Retinal pigment epithelial cell (primary cell): ENCODE measurements at regions not wholly inside any gene's neighbourhood (a gene's known extent, or its start where the extent isn't known, plus 50 kb on each side); places are given as distances from the start of the nearest gene placed in this dataset.
A peak's percentile ranks its signal among the peaks of the same experiment; 100 is the strongest.

Experiments
- DNase-seq: peaks from one replicate; pipeline ENCODE4 v3.0.0-alpha.2; 2010; ENCODE audit warnings: low read depth
- H3K4me3 ChIP-seq: 2 replicates; pipeline ENCODE4 v1.5.1; 2011; ENCODE audit warnings: mild to moderate bottlenecking, low read length, control low read depth, moderate library complexity
- CTCF ChIP-seq: conservative IDR thresholded peaks from 2 replicates; pipeline ENCODE4 v1.5.1; 2011; ENCODE audit warnings: low read depth, low read length, control low read depth, inconsistent platforms

GRCh38 chr14:56887216-56887615 is 76.9 kb upstream of the OTX2 start:
- peak overlapping the region; percentile 27 for H3K4me3 ChIP-seq
- DNase-seq: no peak
- no peak for TF ChIP-seq CTCF

- peak overlapping the region; percentile 27 for H3K4me3 ChIP-seq
- no peak for TF ChIP-seq CTCF
- no peak for DNase-seq
Measured at GRCh38 chr14:56886471-56887062, 76.3 kb upstream of the OTX2 start.

GRCh38 chr14:56885825-56886224 is 75.5 kb upstream of the OTX2 start:
- TF ChIP-seq CTCF: no peak
- no peak for DNase-seq
- no peak overlapping the region for H3K4me3 ChIP-seq

GRCh38 chr14:56884617-56885016 is 74.3 kb upstream of the OTX2 start:
- no peak for TF ChIP-seq CTCF
- no peak for DNase-seq
- no peak overlapping the region for H3K4me3 ChIP-seq

GRCh38 chr14:56881181-56881580 is 70.9 kb upstream of the OTX2 start:
- H3K4me3 ChIP-seq: no peak overlapping the region
- no peak for DNase-seq
- TF ChIP-seq CTCF: no peak

GRCh38 chr14:56878766-56879165 is 68.5 kb upstream of the OTX2 start:
- TF ChIP-seq CTCF: no peak
- DNase-seq: no peak
- H3K4me3 ChIP-seq: no peak overlapping the region

- no peak for TF ChIP-seq CTCF
- no peak for DNase-seq
- no peak overlapping the region for H3K4me3 ChIP-seq
Measured at GRCh38 chr14:56875104-56875675, 64.9 kb upstream of the OTX2 start.
